ENCODE measurements at regions not wholly inside any gene's neighbourhood (a gene's known extent, or its start where the extent isn't known, plus 50 kb on each side); places are given as distances from the start of the nearest gene placed in this dataset.

DNA sequence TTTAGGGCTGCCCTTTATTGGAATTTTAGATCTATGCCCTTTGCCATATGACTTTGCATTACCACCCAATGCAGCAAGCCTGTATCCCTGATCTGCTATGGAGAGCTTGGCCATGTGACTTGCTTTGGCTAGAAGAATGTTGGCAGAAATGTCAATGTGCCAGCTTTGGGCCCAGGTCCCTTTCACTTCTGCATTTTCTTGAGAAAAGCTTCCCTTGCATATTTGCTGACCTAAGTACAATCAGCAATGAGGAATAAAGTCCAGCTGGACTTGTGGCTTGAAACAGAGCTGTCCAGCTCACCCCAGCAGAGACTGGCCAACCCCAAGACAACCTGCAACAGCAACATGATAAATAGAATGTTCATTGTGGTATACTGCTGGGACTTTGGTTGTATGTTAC, 135.9 kb downstream of the PAH start:
- intact Hi-C loops (cut with DNase I) = no loop called here
- DNase-seq = no peak

DNA sequence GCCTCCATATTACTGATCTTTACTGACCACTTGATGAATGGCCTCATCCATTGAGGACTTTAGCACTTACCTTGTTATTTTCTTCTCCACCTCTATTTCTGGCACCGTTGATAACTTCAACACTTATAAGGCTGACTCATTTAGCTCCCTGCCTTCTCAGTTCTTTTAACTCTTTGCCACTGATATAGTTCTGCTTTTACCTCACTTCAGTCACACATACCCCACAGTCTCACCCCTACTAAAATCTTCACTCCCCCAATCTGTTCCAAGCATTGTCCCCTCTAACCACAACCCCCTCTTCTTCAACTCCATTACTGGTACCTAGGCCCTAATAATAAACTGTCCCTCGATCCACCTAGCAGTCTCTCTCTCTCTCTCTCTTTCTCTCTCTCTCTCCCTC, 141.0 kb downstream of the PAH start:
- no peak for DNase-seq
- intact Hi-C loops (cut with DNase I) = loop anchor here (10.0 kb wide), 1 partner anchor 681 kb away; no protein-coding TSS in a partner anchor

DNA sequence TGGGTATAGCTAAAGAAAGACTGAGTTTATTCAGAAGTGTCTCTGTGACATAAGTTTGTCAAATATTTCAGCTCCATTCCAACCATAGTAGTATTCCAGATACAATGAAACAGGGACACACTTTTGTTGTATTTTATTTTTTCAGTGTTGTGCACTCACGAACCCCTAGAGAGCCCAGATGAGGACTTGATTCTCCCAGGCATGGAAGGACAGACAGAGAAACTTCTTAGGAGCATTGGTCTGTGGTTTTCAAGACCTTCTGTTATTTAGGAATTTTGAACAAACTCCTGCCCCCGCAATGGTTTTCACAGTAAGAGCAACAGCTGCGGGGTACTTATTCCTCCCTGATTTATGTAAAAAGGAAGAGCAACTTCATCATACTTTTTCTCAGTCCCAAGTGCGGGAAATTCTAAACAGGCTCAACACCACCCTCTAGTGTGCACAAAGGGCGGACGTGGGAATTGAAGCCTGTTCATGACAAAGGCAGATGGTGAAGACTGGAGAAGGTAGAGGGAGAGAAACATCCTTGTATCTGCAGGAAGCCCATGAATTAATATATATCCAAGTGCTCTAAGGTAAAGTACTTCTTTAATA, 147.6 kb downstream of the PAH start:
- peak in 9 of 10 donors; percentile 17 to 93 (median 59) for DNase-seq
- intact Hi-C loops (cut with DNase I) = loop anchor here (10.0 kb wide), 1 partner anchor 835 kb away; no protein-coding TSS in a partner anchor

DNA sequence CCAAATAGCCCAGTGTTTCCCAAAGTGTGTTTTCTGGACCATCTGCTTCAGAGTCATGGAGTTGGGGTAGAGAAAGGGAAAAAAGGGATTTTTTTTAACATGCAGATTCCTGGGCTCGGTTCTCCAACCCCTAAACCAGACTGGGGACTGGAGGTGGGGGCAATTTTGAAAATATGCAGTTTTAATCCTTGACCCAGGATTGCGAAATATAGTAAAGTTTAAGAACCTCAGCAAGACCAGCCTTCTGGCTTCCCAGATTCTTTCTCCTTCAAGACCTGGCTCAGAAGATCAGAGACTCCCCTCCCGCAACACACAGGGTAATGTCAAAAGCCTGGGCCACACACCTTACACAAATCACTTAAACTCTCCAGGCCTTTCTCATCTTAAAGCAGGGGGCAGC, 150.1 kb downstream of the PAH start:
- intact Hi-C loops (cut with DNase I) = loop anchor here (10.0 kb wide), 1 partner anchor 832 kb away; no protein-coding TSS in a partner anchor
- no peak for DNase-seq

DNA sequence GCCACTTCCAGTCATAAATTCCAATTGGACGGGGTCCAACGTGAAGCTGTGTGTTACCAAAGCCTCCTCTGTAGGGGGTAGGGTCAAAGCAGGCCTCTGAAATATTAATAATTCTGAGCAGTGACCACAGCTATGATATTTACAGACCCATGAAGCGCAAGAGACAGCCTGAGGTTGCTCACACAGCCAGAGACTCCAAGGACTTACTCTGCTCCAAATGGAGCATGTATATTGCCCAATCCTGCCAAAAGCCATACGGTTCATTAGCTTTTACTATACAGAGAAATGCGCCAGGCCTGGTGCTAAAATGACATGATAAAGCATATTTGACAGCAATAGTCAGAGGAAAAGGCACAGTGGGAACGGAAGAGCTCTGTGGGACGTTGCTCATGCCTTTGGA, 151.3 kb downstream of the PAH start:
- no peak for DNase-seq
- intact Hi-C loops (cut with DNase I) = loop anchor here (10.0 kb wide), 1 partner anchor 831 kb away; no protein-coding TSS in a partner anchor

DNA sequence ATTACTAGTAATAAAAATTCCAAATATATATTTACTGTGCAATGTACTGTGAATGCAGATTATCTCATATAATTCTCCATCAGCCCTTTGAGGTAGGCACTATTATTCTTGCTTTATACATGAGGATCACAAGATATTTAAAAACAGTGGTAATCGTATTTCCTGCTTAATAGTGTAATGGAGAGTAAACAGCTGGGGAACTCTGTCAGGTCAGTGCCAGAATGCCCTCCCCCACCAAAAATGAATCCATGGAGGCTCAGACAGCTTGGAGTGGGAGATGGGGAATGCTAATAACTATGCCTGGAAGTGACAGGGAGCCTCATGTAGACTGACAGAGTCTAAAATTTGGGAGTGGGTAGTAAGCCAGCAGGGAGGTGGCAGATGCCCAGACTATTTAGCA, 153.6 kb downstream of the PAH start:
- intact Hi-C loops (cut with DNase I) = loop anchor here (10.0 kb wide), 1 partner anchor 829 kb away; no protein-coding TSS in a partner anchor
- DNase-seq = no peak

- DNase-seq = no peak
- intact Hi-C loops (cut with DNase I) = loop anchor here (10.0 kb wide), 1 partner anchor 828 kb away; no protein-coding TSS in a partner anchor
Measured at GRCh38 chr12:102763061-102763460, 154.0 kb downstream of the PAH start.

- intact Hi-C loops (cut with DNase I) = loop anchor here (10.0 kb wide), 1 partner anchor 826 kb away; no protein-coding TSS in a partner anchor
- no peak for DNase-seq
Measured at GRCh38 chr12:102760322-102760721, 156.7 kb downstream of the PAH start.

DNA sequence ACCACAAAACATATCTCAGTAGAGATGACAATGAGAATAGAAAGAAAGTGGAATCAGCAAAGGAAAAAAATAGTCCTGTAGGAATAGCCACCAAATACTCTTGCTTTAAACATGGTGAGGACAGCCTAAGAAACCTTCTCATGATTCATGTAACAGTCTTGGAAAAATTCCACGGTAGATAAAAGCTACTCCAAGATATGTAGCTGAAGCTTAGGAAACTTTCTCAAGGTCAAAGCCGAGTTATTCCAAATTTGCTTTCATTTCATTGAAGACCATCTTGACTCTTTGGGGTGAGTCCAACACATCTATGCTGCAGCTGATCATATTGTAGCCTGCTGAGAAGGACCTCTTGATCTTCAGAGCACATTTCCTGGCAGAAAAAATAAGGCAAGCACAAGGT, 157.6 kb downstream of the PAH start:
- no peak for DNase-seq
- intact Hi-C loops (cut with DNase I) = no loop called here

- no peak for DNase-seq
- intact Hi-C loops (cut with DNase I) = no loop called here
Measured at GRCh38 chr12:102757882-102758226, 159.2 kb downstream of the PAH start.

DNA sequence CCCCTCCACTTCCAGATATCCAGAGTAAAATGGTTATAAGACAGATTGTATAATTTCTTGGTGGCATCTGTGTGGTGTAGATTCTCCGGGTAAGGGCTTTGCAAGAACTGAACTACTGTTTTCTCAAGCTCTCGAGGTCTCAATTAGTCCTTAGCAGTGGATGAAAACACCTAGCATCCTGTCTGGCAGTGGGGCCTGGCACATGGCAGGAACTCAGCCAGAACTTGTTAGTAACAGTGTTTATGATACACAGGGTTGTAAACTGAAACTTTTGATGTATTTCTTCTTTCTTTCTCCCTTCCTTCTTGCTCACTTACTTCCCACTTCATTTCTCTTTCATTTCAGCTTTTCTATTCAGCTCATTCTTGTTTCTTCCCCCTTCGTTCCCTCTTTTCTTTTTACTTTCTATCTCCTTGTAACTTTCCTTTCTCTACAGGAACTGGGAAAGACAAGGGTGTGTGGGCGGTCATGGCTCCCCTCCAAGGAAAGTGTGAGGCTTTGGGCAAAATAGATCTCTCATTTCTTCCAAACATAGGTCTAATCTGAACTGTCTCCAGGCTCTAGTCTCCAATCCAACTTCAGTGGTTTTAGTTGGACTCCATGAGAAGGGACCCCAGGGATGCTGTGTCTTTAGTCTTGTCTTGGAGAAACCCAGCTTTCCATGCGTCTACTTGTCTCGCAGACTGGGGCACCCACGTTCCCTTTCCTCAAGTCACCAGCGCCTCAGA, 159.7 kb downstream of the PAH start:
- intact Hi-C loops (cut with DNase I) = no loop called here

DNA sequence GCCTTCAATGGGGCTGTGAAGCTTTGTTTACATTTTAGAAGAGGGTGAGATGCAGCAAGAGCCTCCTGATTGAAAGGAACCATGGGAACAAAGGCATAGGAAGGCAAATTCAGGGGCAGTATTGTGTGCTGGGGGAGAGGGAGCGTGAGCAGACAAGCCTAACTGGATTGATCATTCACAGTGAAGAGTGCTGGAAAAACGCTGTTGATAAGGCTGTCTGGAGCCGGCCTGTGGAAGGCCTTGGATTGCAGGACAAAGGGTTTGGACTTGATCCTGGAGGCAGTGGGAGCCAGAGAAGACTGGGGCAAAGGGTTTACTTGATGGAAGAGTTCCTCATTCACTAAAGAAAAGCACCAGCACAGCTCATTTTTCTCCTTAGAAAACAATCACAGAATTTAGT, 160.5 kb downstream of the PAH start:
- intact Hi-C loops (cut with DNase I) = no loop called here
- DNase-seq = peak in 1 of 10 donors; percentile 64

More for the DNA sequence above, 159.7 kb downstream of the PAH start:
- peak in 7 of 10 donors; percentile 19 to 80 (median 42) for DNase-seq

- no peak for DNase-seq
- intact Hi-C loops (cut with DNase I) = no loop called here
Measured at GRCh38 chr12:102755266-102755665, 161.8 kb downstream of the PAH start.

GRCh38 chr12:102753802-102754201, 163.2 kb downstream of the PAH start:
- DNase-seq = no peak
- intact Hi-C loops (cut with DNase I) = no loop called here

DNA sequence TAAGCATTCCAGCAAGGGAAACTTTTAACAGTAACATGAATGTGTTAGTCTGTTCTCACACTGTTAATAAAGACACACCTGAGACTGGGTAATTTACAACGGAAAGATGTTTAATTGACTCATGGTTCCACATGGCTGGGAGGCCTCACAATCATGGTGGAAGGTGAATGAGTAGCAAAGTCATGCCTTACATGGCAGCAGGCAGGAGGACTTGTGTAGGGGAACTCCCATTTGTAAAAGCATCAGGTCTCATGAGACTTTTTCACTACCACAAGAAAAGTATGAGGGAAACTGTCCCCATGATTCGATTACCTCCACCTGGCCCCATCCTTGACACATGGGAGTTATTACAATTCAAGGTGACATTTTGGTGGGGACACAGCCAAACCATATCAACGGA, 168.3 kb downstream of the PAH start:
- intact Hi-C loops (cut with DNase I) = no loop called here
- no peak for DNase-seq

- intact Hi-C loops (cut with DNase I) = no loop called here
- DNase-seq = no peak
Measured at GRCh38 chr12:102746963-102747362, 170.1 kb downstream of the PAH start.

DNA sequence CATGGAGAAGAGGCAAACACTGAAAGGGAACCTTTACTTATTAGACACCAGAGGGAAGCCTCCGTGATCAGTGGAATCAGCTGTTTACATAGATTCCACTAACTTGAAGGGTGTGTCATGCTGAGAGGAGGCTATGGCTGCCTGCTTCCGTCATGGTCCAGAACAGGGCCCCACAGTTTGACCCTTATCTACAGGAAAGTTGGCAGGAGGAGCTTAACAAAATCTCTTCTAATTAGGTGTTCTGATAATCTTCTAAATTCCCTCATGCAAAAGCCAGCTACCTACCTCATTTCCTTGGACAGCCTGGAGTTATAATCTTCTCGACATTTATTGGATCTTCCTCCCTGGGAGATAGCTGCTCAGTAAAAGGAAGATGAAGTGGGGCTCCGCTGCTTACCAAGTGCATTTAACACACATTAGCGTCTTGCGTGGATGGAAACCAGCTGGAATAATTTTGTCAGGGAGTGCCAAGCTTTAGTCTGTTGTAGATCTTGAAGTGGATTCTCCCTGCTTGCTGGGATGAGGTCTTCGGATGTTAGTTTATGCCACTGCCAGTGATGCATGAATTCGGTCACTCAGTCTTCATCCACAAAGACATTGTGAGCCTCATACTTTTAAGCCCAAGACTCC, 171.0 kb downstream of the PAH start:
- intact Hi-C loops (cut with DNase I) = no loop called here
- DNase-seq = no peak

- DNase-seq = no peak
- intact Hi-C loops (cut with DNase I) = loop anchor here (2.0 kb wide), 1 partner anchor 570 kb away; no protein-coding TSS in a partner anchor
Measured at GRCh38 chr12:102741196-102741595, 175.8 kb downstream of the PAH start.

GRCh38 chr12:102740141-102740955, 176.7 kb downstream of the PAH start:
- intact Hi-C loops (cut with DNase I) = loop anchor here (2.0 kb wide), 1 partner anchor 570 kb away; no protein-coding TSS in a partner anchor
- DNase-seq = no peak

GRCh38 chr12:102736328-102736727, 180.7 kb downstream of the PAH start:
- DNase-seq = no peak
- intact Hi-C loops (cut with DNase I) = loop anchor here (10.0 kb wide), 1 partner anchor 642 kb away; no protein-coding TSS in a partner anchor

Data from posterior cingulate gyrus (tissue), 11 donors.